ENCODE measurements at regions not wholly inside any gene's neighbourhood (a gene's known extent, or its start where the extent isn't known, plus 50 kb on each side); places are given as distances from the start of the nearest gene placed in this dataset.

DNA sequence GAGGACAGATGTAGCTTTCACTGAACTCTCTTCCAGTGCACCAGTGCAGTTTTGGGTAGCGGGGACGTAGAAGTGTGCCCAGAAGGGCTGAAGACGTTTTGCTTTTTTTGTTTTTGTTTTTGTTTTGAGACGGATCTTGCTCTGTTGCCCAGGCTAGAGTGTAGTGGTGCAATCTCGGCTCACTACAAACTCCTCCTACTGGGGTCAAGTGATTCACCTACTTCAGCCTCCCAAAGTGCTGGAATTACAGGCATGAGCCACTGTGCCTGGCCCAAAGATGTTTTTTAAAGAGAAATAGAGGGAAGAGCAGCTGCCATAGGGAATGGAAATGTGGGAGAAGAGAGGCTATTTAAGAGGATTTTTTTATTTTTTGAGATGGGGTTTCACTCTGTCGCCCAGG, 74.4 kb upstream of the ACSL1 start:
- DNase-seq (ENCODE audit: low read depth in 2 of 2) = no peak
- Histone ChIP-seq H3K9me3 (ENCODE audit: control insufficient read depth, insufficient read depth, low read depth, low read length) (no peaks in the 10 kb centered on the region), H3K9ac (ENCODE audit: insufficient read depth, low read length) (no peak overlapping the region), H3K4me3 (replicated peaks in 1 of 4; ENCODE audit: control extremely low read depth in 1 of 4, insufficient read depth in 1 of 4, low read depth in 3 of 4, low read length in 4 of 4) (no peak overlapping the region), H3K27me3 (ENCODE audit: control insufficient read depth, insufficient read depth, low read length) (no peaks in the 10 kb centered on the region), H3K4me2 (ENCODE audit: extremely low read depth, insufficient read depth, low read length) (no peak overlapping the region), H3K36me3 (ENCODE audit: control insufficient read depth, insufficient read depth, low read length) (no peaks in the 10 kb centered on the region), H4K20me1 (ENCODE audit: control insufficient read depth, extremely low read depth, insufficient read depth, low read length) (no peaks in the 10 kb centered on the region), H2AFZ (ENCODE audit: low read length) (no peak overlapping the region), H3K27ac (ENCODE audit: insufficient read depth, low read length) (no peak overlapping the region), H3K4me1 (ENCODE audit: control insufficient read depth, extremely low read depth, insufficient read depth, low read length) (no peaks in the 10 kb centered on the region), H3K79me2 (ENCODE audit: control insufficient read depth, insufficient read depth, low read length) (no peaks in the 10 kb centered on the region)
- no peak for TF ChIP-seq EZH2 (IDR thresholded peaks at IDR 0.05; ENCODE audit: low read length, missing control alignments)
- TF ChIP-seq, protein P1, sequence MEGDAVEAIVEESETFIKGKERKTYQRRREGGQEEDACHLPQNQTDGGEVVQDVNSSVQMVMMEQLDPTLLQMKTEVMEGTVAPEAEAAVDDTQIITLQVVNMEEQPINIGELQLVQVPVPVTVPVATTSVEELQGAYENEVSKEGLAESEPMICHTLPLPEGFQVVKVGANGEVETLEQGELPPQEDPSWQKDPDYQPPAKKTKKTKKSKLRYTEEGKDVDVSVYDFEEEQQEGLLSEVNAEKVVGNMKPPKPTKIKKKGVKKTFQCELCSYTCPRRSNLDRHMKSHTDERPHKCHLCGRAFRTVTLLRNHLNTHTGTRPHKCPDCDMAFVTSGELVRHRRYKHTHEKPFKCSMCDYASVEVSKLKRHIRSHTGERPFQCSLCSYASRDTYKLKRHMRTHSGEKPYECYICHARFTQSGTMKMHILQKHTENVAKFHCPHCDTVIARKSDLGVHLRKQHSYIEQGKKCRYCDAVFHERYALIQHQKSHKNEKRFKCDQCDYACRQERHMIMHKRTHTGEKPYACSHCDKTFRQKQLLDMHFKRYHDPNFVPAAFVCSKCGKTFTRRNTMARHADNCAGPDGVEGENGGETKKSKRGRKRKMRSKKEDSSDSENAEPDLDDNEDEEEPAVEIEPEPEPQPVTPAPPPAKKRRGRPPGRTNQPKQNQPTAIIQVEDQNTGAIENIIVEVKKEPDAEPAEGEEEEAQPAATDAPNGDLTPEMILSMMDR (conservative IDR thresholded peaks at IDR 0.05 in 1 of 2, IDR thresholded peaks at IDR 0.05 in 1 of 2; ENCODE audit: low read depth in 1 of 2, low read length in 2 of 2) = no peak

DNA sequence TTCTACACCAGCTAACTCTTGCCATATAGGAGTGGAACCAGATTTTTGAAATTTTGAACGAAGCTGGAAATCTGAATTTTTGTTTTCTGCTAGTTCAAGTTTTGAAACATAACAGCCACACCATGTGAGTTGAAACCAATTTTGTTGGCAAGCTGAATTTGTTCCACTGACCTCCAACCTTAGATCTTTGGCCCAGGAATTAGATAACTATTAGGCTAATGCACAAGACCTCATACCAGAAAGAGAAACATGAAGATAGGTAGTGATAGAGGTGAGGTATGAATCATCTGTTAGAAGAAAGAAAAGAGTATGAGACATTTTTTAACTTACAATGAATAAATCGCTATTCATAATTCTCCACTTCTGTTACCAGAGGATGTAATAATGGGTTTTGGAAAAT, 76.8 kb upstream of the ACSL1 start:
- Histone ChIP-seq H3K9ac (ENCODE audit: insufficient read depth, low read length) (no peak overlapping the region), H3K4me2 (ENCODE audit: extremely low read depth, insufficient read depth, low read length) (no peak overlapping the region), H3K27me3 (ENCODE audit: control insufficient read depth, insufficient read depth, low read length) (no peaks in the 10 kb centered on the region), H2AFZ (ENCODE audit: low read length) (no peak overlapping the region), H4K20me1 (ENCODE audit: control insufficient read depth, extremely low read depth, insufficient read depth, low read length) (no peaks in the 10 kb centered on the region), H3K36me3 (ENCODE audit: control insufficient read depth, insufficient read depth, low read length) (no peaks in the 10 kb centered on the region), H3K9me3 (ENCODE audit: control insufficient read depth, insufficient read depth, low read depth, low read length) (no peaks in the 10 kb centered on the region), H3K79me2 (ENCODE audit: control insufficient read depth, insufficient read depth, low read length) (no peaks in the 10 kb centered on the region), H3K4me1 (ENCODE audit: control insufficient read depth, extremely low read depth, insufficient read depth, low read length) (no peaks in the 10 kb centered on the region), H3K27ac (ENCODE audit: insufficient read depth, low read length) (no peak overlapping the region), H3K4me3 (replicated peaks in 1 of 4; ENCODE audit: control extremely low read depth in 1 of 4, insufficient read depth in 1 of 4, low read depth in 3 of 4, low read length in 4 of 4) (no peak overlapping the region)
- DNase-seq (ENCODE audit: low read depth in 2 of 2) = no peak
- TF ChIP-seq EZH2 (IDR thresholded peaks at IDR 0.05; ENCODE audit: low read length, missing control alignments) = no peak
- TF ChIP-seq, protein P1 (conservative IDR thresholded peaks at IDR 0.05 in 1 of 2, IDR thresholded peaks at IDR 0.05 in 1 of 2; ENCODE audit: low read depth in 1 of 2, low read length in 2 of 2) = no peak

DNA sequence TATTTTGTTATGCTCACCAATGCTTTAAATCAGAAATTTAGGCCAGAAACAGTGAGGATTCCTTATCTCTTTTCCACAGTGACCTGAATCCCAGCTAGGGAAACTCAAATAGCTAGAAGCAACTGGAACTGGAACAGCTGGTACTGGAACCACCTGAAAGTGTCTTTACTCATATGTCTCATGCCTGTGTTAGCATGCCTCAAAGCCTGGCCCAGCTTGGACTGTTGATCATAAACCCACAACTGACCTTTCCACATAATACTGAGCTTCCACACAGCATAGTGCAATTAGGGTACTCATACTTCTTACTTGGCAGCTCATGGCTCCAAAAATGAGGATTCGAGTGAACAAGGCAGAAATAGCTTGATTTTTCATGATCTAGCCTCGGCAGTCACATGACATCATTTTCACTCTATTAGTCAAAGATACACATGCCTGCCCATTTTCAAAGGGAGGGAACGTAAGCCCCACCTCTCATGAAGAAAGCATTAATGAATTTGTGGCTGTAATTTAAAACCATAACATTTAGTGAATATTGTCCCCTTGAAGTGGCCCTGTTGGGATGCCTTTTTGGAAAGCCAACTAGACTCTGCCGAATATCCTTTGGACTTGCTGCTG, 80.8 kb upstream of the ACSL1 start:
- H3K4me1 ChIP-seq (ENCODE audit: control insufficient read depth, extremely low read depth, insufficient read depth, low read length) = no peaks in the 10 kb centered on the region
- no peaks in the 10 kb centered on the region for H3K79me2 ChIP-seq (ENCODE audit: control insufficient read depth, insufficient read depth, low read length)
- no peaks in the 10 kb centered on the region for H3K9me3 ChIP-seq (ENCODE audit: control insufficient read depth, insufficient read depth, low read depth, low read length)
- H3K36me3 ChIP-seq (ENCODE audit: control insufficient read depth, insufficient read depth, low read length) = no peaks in the 10 kb centered on the region
- H3K9ac ChIP-seq (ENCODE audit: insufficient read depth, low read length) = no peak overlapping the region
- DNase-seq (ENCODE audit: low read depth in 2 of 2) = no peak
- H4K20me1 ChIP-seq (ENCODE audit: control insufficient read depth, extremely low read depth, insufficient read depth, low read length) = no peaks in the 10 kb centered on the region
- no peaks in the 10 kb centered on the region for H3K27me3 ChIP-seq (ENCODE audit: control insufficient read depth, insufficient read depth, low read length)
- no peak overlapping the region for H3K27ac ChIP-seq (ENCODE audit: insufficient read depth, low read length)
- H3K4me3 ChIP-seq (replicated peaks in 1 of 4; ENCODE audit: control extremely low read depth in 1 of 4, insufficient read depth in 1 of 4, low read depth in 3 of 4, low read length in 4 of 4) = no peak overlapping the region
- TF ChIP-seq EZH2 (IDR thresholded peaks at IDR 0.05; ENCODE audit: low read length, missing control alignments) = no peak
- TF ChIP-seq, protein P1 (conservative IDR thresholded peaks at IDR 0.05 in 1 of 2, IDR thresholded peaks at IDR 0.05 in 1 of 2; ENCODE audit: low read depth in 1 of 2, low read length in 2 of 2) = no peak
- no peak overlapping the region for H3K4me2 ChIP-seq (ENCODE audit: extremely low read depth, insufficient read depth, low read length)
- H2AFZ ChIP-seq (ENCODE audit: low read length) = no peak overlapping the region

All from fibroblast of lung (primary cell).